DOHH2 (cell line): ENCODE measurements at regions not wholly inside any gene's neighbourhood (a gene's known extent, or its start where the extent isn't known, plus 50 kb on each side); places are given as distances from the start of the nearest gene placed in this dataset.

Source experiments
- H3F3A ChIP-seq: fragments of 200-600 bp; sonication (generic), shearing (Covaris generic); 2 replicates; pipeline ENCODE4 v1.6.0; 2016; ENCODE audit warnings: antibody characterized with exemption, mild to moderate bottlenecking; ENCODE audit not compliant: control insufficient read depth, insufficient read depth
- H3K27ac ChIP-seq: fragments of 200-600 bp; sonication (generic); 2 replicates; pipeline ENCODE4 v1.5.1; 2014; ENCODE audit warnings: low read depth, mild to moderate bottlenecking, low read length, moderate library complexity
- H3K27me3 ChIP-seq: fragments of 200-600 bp; sonication (generic); 2 replicates; pipeline ENCODE4 v1.6.1; 2014; ENCODE audit warnings: mild to moderate bottlenecking, low read length, mixed read lengths; ENCODE audit not compliant: control insufficient read depth
- H3K36me3 ChIP-seq: fragments of 200-600 bp; sonication (generic); 2 replicates; pipeline ENCODE4 v1.6.1; 2014; ENCODE audit warnings: mild to moderate bottlenecking, low read length, moderate library complexity, mixed read lengths; ENCODE audit not compliant: control insufficient read depth
- H3K4me1 ChIP-seq: fragments of 200-600 bp; sonication (generic); 2 replicates; pipeline ENCODE4 v1.6.1; 2014; ENCODE audit warnings: mild to moderate bottlenecking, low read length, mixed read lengths; ENCODE audit not compliant: control insufficient read depth
- H3K4me2 ChIP-seq: fragments of 200-600 bp; sonication (generic); 2 replicates; pipeline ENCODE4 v1.6.0; 2014; ENCODE audit warnings: mild to moderate bottlenecking, low read length, moderate library complexity
- H3K4me3 ChIP-seq: fragments of 200-600 bp; sonication (generic); 2 replicates; pipeline ENCODE4 v1.5.1; 2014; ENCODE audit warnings: mild to moderate bottlenecking, low read length, mixed read lengths
- H3K79me2 ChIP-seq: fragments of 200-600 bp; sonication (generic); 2 replicates; pipeline ENCODE4 v1.6.1; 2014; ENCODE audit warnings: mild to moderate bottlenecking, low read length, mixed read lengths; ENCODE audit not compliant: control insufficient read depth
- H3K9me2 ChIP-seq: fragments of 200-600 bp; sonication (generic); replicated peaks from 2 replicates; pipeline ENCODE4 v1.6.1; 2014; ENCODE audit warnings: mild to moderate bottlenecking, low read length, mixed read lengths; ENCODE audit not compliant: control insufficient read depth
- H3K9me3 ChIP-seq: fragments of 200-600 bp; sonication (generic); 2 replicates; pipeline ENCODE4 v1.6.1; 2014; ENCODE audit warnings: antibody characterized with exemption, low read length, mixed read lengths; ENCODE audit not compliant: control insufficient read depth, insufficient read depth
- H4K20me1 ChIP-seq: fragments of 200-600 bp; sonication (generic); 2 replicates; pipeline ENCODE4 v1.6.0; 2014; ENCODE audit warnings: low read depth, mild to moderate bottlenecking, antibody characterized with exemption, low read length, moderate library complexity; ENCODE audit not compliant: control insufficient read depth, insufficient read depth
- EZH2phosphoT487 ChIP-seq: fragments of 200-600 bp; sonication (generic); IDR thresholded peaks from 2 replicates; pipeline ENCODE4 v1.6.1; 2017; ENCODE audit warnings: borderline replicate concordance, mild to moderate bottlenecking, antibody characterized with exemption, low read length, moderate library complexity, mixed read lengths
- TF ChIP-seq, protein P1 (sequence below): fragments of 200-600 bp; sonication (generic); IDR thresholded peaks from one replicate; pipeline ENCODE4 v1.5.1; 2014; ENCODE audit warnings: antibody characterized with exemption, mild to moderate bottlenecking, low read depth, low read length; ENCODE audit not compliant: poor library complexity, severe bottlenecking

GRCh38 chr4:111404673-111405072, 740.6 kb upstream of the FAM241A start:
- no peak overlapping the region for H3K4me3 ChIP-seq
- TF ChIP-seq, protein P1, sequence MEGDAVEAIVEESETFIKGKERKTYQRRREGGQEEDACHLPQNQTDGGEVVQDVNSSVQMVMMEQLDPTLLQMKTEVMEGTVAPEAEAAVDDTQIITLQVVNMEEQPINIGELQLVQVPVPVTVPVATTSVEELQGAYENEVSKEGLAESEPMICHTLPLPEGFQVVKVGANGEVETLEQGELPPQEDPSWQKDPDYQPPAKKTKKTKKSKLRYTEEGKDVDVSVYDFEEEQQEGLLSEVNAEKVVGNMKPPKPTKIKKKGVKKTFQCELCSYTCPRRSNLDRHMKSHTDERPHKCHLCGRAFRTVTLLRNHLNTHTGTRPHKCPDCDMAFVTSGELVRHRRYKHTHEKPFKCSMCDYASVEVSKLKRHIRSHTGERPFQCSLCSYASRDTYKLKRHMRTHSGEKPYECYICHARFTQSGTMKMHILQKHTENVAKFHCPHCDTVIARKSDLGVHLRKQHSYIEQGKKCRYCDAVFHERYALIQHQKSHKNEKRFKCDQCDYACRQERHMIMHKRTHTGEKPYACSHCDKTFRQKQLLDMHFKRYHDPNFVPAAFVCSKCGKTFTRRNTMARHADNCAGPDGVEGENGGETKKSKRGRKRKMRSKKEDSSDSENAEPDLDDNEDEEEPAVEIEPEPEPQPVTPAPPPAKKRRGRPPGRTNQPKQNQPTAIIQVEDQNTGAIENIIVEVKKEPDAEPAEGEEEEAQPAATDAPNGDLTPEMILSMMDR: no peak
- no peak for TF ChIP-seq EZH2phosphoT487
- no peaks in the 10 kb centered on the region for H4K20me1 ChIP-seq
- no peaks in the 10 kb centered on the region for H3K79me2 ChIP-seq
- H3K4me1 ChIP-seq: no peaks in the 10 kb centered on the region
- no peaks in the 10 kb centered on the region for H3K9me2 ChIP-seq
- no peaks in the 10 kb centered on the region for H3K9me3 ChIP-seq
- H3K4me2 ChIP-seq: no peak overlapping the region
- H3K27ac ChIP-seq: no peak overlapping the region
- H3K27me3 ChIP-seq: no peaks in the 10 kb centered on the region
- H3F3A ChIP-seq: no peaks in the 10 kb centered on the region
- H3K36me3 ChIP-seq: no peaks in the 10 kb centered on the region

GRCh38 chr4:111405989-111406388, 739.3 kb upstream of the FAM241A start:
- Histone ChIP-seq H3K27me3 (no peaks in the 10 kb centered on the region), H3K27ac (no peak overlapping the region), H3K4me2 (no peak overlapping the region), H3K4me1 (no peaks in the 10 kb centered on the region), H3K36me3 (no peaks in the 10 kb centered on the region), H3K9me2 (no peaks in the 10 kb centered on the region), H3K79me2 (no peaks in the 10 kb centered on the region), H3K4me3 (no peak overlapping the region), H3K9me3 (no peaks in the 10 kb centered on the region), H3F3A (no peaks in the 10 kb centered on the region), H4K20me1 (no peaks in the 10 kb centered on the region)
- TF ChIP-seq, protein P1: no peak
- no peak for TF ChIP-seq EZH2phosphoT487

DNA sequence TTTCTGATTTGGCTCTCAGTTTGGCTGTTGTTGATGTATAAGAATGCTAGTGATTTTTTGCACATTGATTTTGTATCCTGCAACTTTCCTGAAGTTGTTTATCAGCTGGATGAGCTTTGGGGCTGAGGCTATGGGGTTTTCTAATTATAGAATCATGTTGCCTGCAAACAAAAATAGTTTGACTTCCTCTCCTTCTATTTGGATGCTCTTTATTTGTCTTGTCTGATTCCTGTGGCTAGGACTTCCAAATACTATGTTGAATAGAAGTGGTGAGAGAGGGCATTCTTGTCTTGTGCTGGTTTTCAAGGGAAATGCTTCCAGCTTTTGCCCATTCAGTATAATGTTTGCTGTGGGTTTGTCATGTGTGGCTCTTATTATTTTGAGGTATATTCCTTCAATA, 734.7 kb upstream of the FAM241A start:
- no peaks in the 10 kb centered on the region for H3K36me3 ChIP-seq
- H4K20me1 ChIP-seq: no peaks in the 10 kb centered on the region
- H3K27ac ChIP-seq: no peak overlapping the region
- H3K79me2 ChIP-seq: no peaks in the 10 kb centered on the region
- H3K9me2 ChIP-seq: no peaks in the 10 kb centered on the region
- H3K4me1 ChIP-seq: no peaks in the 10 kb centered on the region
- TF ChIP-seq, protein P1: no peak
- no peak for TF ChIP-seq EZH2phosphoT487
- no peaks in the 10 kb centered on the region for H3F3A ChIP-seq
- H3K4me2 ChIP-seq: no peak overlapping the region
- no peaks in the 10 kb centered on the region for H3K27me3 ChIP-seq
- H3K4me3 ChIP-seq: no peak overlapping the region
- no peaks in the 10 kb centered on the region for H3K9me3 ChIP-seq

DNA sequence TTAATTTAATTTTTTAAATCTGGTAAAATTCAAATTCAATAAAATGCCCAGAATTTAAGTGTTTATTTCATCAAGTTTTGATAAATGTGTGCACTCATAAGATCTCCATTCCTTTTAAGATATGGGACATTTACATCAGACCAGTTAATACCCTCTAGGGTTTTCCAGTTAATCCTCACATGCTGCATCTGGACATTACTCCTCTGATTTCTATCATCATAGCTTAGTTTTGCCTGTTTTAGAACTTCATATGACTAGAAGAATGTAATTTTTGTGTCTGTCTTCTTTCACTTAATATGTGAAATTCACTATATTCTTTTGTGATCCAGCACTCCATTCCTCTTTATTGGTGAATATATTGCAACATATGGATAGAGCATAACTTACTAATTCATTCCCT, 727.7 kb upstream of the FAM241A start:
- Histone ChIP-seq H3K27me3 (no peaks in the 10 kb centered on the region), H3K4me1 (no peaks in the 10 kb centered on the region), H3F3A (no peaks in the 10 kb centered on the region), H3K4me3 (no peak overlapping the region), H3K4me2 (no peak overlapping the region), H3K27ac (no peak overlapping the region), H3K36me3 (no peaks in the 10 kb centered on the region), H4K20me1 (no peaks in the 10 kb centered on the region), H3K9me3 (no peaks in the 10 kb centered on the region), H3K79me2 (no peaks in the 10 kb centered on the region), H3K9me2 (no peaks in the 10 kb centered on the region)
- TF ChIP-seq, protein P1: no peak
- TF ChIP-seq EZH2phosphoT487: no peak
